Keratinocyte (primary cell): ENCODE measurements at regions not wholly inside any gene's neighbourhood (a gene's known extent, or its start where the extent isn't known, plus 50 kb on each side); places are given as distances from the start of the nearest gene placed in this dataset.

Experiments
- DNase-seq: peaks from one replicate; pipeline ENCODE4 v3.0.0-alpha.2; 2011; ENCODE audit warnings: low read depth, missing footprints, low spot score
- FAIRE-seq: peaks from 2 replicates; lab custom pipeline; 2011; peaks lifted over from hg19 to GRCh38; lab: Jason Lieb, UNC
- H2AFZ ChIP-seq: 2 replicates; pipeline ENCODE4 v1.6.0; 2012; ENCODE audit warnings: low read length, control low read depth, inconsistent platforms; ENCODE audit not compliant: control insufficient read depth
- H3K27ac ChIP-seq: 2 replicates; pipeline ENCODE4 v1.5.1; 2011; ENCODE audit warnings: low read length; ENCODE audit not compliant: control insufficient read depth, insufficient read depth
- H3K27me3 ChIP-seq: 3 replicates; pipeline ENCODE4 v1.6.0; 2011; ENCODE audit warnings: low read length; ENCODE audit not compliant: control insufficient read depth, insufficient read depth; ENCODE audit errors: extremely low read depth
- H3K36me3 ChIP-seq, 2 experiments: 2 replicates in 1 of 2; 3 replicates in 1 of 2; pipeline ENCODE4 v1.5.1; 2011; ENCODE audit warnings: low read length in 2 of 2, mild to moderate bottlenecking in 1 of 2; ENCODE audit not compliant: control insufficient read depth in 2 of 2, insufficient read depth in 2 of 2; ENCODE audit errors: extremely low read depth in 1 of 2
- H3K4me1 ChIP-seq: 3 replicates; pipeline ENCODE4 v1.5.1; 2011; ENCODE audit warnings: low read length; ENCODE audit not compliant: control insufficient read depth, insufficient read depth; ENCODE audit errors: extremely low read depth
- H3K4me2 ChIP-seq: 3 replicates; pipeline ENCODE4 v1.6.0; 2011; ENCODE audit warnings: low read depth, low read length; ENCODE audit not compliant: control insufficient read depth, insufficient read depth; ENCODE audit errors: extremely low read depth
- H3K4me3 ChIP-seq, 3 experiments: fragments of 200-600 bp in 1 of 3; sonication (generic) in 1 of 3; 2 replicates in 2 of 3; 3 replicates in 1 of 3; pipeline ENCODE4 v1.5.1; 2011 to 2016; ENCODE audit warnings: low read length in 3 of 3, mild to moderate bottlenecking in 3 of 3, control low read depth in 2 of 3, inconsistent platforms in 1 of 3, low read depth in 1 of 3, mixed read lengths in 1 of 3, mixed run types in 1 of 3, moderate library complexity in 1 of 3; ENCODE audit not compliant: control insufficient read depth in 2 of 3, insufficient read depth in 2 of 3; ENCODE audit errors: extremely low read depth in 1 of 3
- H3K79me2 ChIP-seq: 2 replicates; pipeline ENCODE4 v1.6.0; 2012; ENCODE audit warnings: low read length; ENCODE audit not compliant: control insufficient read depth, insufficient read depth
- H3K9ac ChIP-seq: 3 replicates; pipeline ENCODE4 v1.6.0; 2011; ENCODE audit warnings: low read length; ENCODE audit not compliant: control insufficient read depth, insufficient read depth; ENCODE audit errors: extremely low read depth
- H3K9me1 ChIP-seq: 3 replicates; pipeline ENCODE4 v1.6.0; 2011; ENCODE audit warnings: low read length; ENCODE audit not compliant: control insufficient read depth, insufficient read depth; ENCODE audit errors: extremely low read depth
- H3K9me3 ChIP-seq: 2 replicates; pipeline ENCODE4 v1.5.1; 2012; ENCODE audit warnings: low read depth, low read length; ENCODE audit not compliant: control insufficient read depth
- H4K20me1 ChIP-seq: 3 replicates; pipeline ENCODE4 v1.6.0; 2011; ENCODE audit warnings: low read length; ENCODE audit not compliant: control insufficient read depth, insufficient read depth; ENCODE audit errors: extremely low read depth
- CTCF ChIP-seq, 3 experiments: IDR thresholded peaks in 1 of 3; conservative IDR thresholded peaks in 1 of 3; optimal IDR thresholded peaks in 1 of 3; 2 replicates in 2 of 3; 3 replicates in 1 of 3; pipeline versions ENCODE3 to v1.5.1; 2011; ENCODE audit warnings: low read length in 3 of 3, mild to moderate bottlenecking in 3 of 3, moderate library complexity in 2 of 3, control low read depth in 1 of 3, inconsistent platforms in 1 of 3; ENCODE audit not compliant: insufficient read depth in 2 of 3; ENCODE audit errors: extremely low read depth in 1 of 3
- EZH2 ChIP-seq: IDR thresholded peaks from one replicate; pipeline ENCODE4 v1.6.1; 2012; ENCODE audit warnings: inconsistent platforms, mild to moderate bottlenecking, low read length, moderate library complexity
- dilution Hi-C: fragments of 300-500 bp; cut with MboI; formaldehyde crosslinking; loops from one replicate; pipeline ENCODE4 v1.7.0; 2020; ENCODE audit warnings: low sequenced_read_pairs; ENCODE audit not compliant: extremely low pct_ligation_motif_present

- Histone ChIP-seq H3K4me1 (no peaks in the 10 kb centered on the region), H3K27me3 (no peaks in the 10 kb centered on the region), H3K4me3 (no peak overlapping the region), H3K79me2 (no peaks in the 10 kb centered on the region), H2AFZ (no peak overlapping the region), H3K27ac (no peak overlapping the region), H4K20me1 (no peaks in the 10 kb centered on the region), H3K36me3 (no peaks in the 10 kb centered on the region), H3K4me2 (no peak overlapping the region), H3K9ac (no peak overlapping the region), H3K9me1 (no peaks in the 10 kb centered on the region), H3K9me3 (no peaks in the 10 kb centered on the region)
- no peak for DNase-seq
- no peak for FAIRE-seq
- no peak for TF ChIP-seq CTCF (optimal IDR thresholded peaks at IDR 0.05 in 1 of 3, IDR thresholded peaks at IDR 0.05 in 1 of 3, conservative IDR thresholded peaks at IDR 0.05 in 1 of 3; ENCODE audit: extremely low read depth in 1 of 3, insufficient read depth in 2 of 3, low read length in 3 of 3)
- dilution Hi-C loops = no loop called here
These were observed 907.6 kb upstream of the ADGRL2 start for GRCh38 chr1:80893115-80893514.

- dilution Hi-C loops = no loop called here
- no peak overlapping the region for H2AFZ ChIP-seq
- H3K4me1 ChIP-seq = no peaks in the 10 kb centered on the region
- no peaks in the 10 kb centered on the region for H3K79me2 ChIP-seq
- FAIRE-seq = no peak
- DNase-seq = no peak
- no peak overlapping the region for H3K9ac ChIP-seq
- TF ChIP-seq CTCF (optimal IDR thresholded peaks at IDR 0.05 in 1 of 3, IDR thresholded peaks at IDR 0.05 in 1 of 3, conservative IDR thresholded peaks at IDR 0.05 in 1 of 3; ENCODE audit: extremely low read depth in 1 of 3, insufficient read depth in 2 of 3, low read length in 3 of 3) (no peak), EZH2 (no peak)
- H3K9me3 ChIP-seq = no peaks in the 10 kb centered on the region
- H3K27me3 ChIP-seq = no peaks in the 10 kb centered on the region
- H3K27ac ChIP-seq = no peak overlapping the region
- no peak overlapping the region for H3K4me3 ChIP-seq
- no peaks in the 10 kb centered on the region for H3K36me3 ChIP-seq
- no peak overlapping the region for H3K4me2 ChIP-seq
- no peaks in the 10 kb centered on the region for H3K9me1 ChIP-seq
- H4K20me1 ChIP-seq = no peaks in the 10 kb centered on the region
These were observed 908.2 kb upstream of the ADGRL2 start for GRCh38 chr1:80892539-80892938.
